Naive thymus-derived CD4-positive, alpha-beta T cell (primary cell): ENCODE measurements at regions not wholly inside any gene's neighbourhood (a gene's known extent, or its start where the extent isn't known, plus 50 kb on each side); places are given as distances from the start of the nearest gene placed in this dataset.

Experiments
- ATAC-seq: fragments of 150-1000 bp; cut with Tn5 transposase; 2 replicates; pipeline ENCODE4 v1.10.0; 2021; ENCODE audit warnings: mild to moderate bottlenecking, moderate library complexity
- CTCF ChIA-PET: fragments of 350-600 bp; sonication (Branson Sonifier 250); formaldehyde crosslinking; loops from one replicate; lab custom pipeline; 2021; ENCODE audit warnings: antibody characterized with exemption; lab: Charles Lee
- POLR2A ChIA-PET: fragments of 350-600 bp; sonication (Branson Sonifier 250); formaldehyde crosslinking; loops from one replicate; lab custom pipeline; 2021; ENCODE audit warnings: antibody characterized with exemption, inconsistent platforms; lab: Charles Lee
- DNase-seq, 9 donors: peaks; one replicate each; pipeline versions ENCODE4 v3.0.0 to v3.0.0-alpha.2; 2020 to 2022; ENCODE audit warnings: mixed read lengths in 1 of 9
- H3K27ac ChIP-seq: one replicate; pipeline ENCODE4 v1.7.0; 2013; ENCODE audit warnings: mild to moderate bottlenecking, low read depth, low read length, moderate library complexity
- H3K27me3 ChIP-seq, 2 donors: one replicate each; pipeline ENCODE4 v1.7.0; 2013; ENCODE audit warnings: low read length in 2 of 2, mild to moderate bottlenecking in 2 of 2, moderate library complexity in 2 of 2; ENCODE audit not compliant: control insufficient read depth in 2 of 2, insufficient read depth in 2 of 2
- H3K36me3 ChIP-seq, 3 experiments: 1 replicate in 2 of 3; 2 replicates in 1 of 3; pipeline ENCODE4 v1.7.0; 2013; ENCODE audit warnings: low read length in 3 of 3, mild to moderate bottlenecking in 3 of 3, moderate library complexity in 1 of 3; ENCODE audit not compliant: insufficient read depth in 3 of 3, control insufficient read depth in 2 of 3
- H3K4me1 ChIP-seq, 2 donors: one replicate each; pipeline ENCODE4 v1.7.0; 2013; ENCODE audit warnings: low read length in 2 of 2, mild to moderate bottlenecking in 2 of 2, moderate library complexity in 1 of 2; ENCODE audit not compliant: control insufficient read depth in 2 of 2, insufficient read depth in 2 of 2
- H3K4me3 ChIP-seq: 2 replicates; pipeline ENCODE4 v1.7.0; 2013; ENCODE audit warnings: mild to moderate bottlenecking, low read length
- H3K9me3 ChIP-seq, 3 experiments: 1 replicate in 2 of 3; 2 replicates in 1 of 3; pipeline ENCODE4 v1.7.0; 2013; ENCODE audit warnings: low read length in 3 of 3; ENCODE audit not compliant: control insufficient read depth in 2 of 3
- H3K27ac Mint-ChIP-seq, 9 donors: one replicate each; pipeline ENCODE4 v1.8.0; 2020 to 2022; ENCODE audit warnings: mixed read lengths in 9 of 9, mild to moderate bottlenecking in 8 of 9, moderate library complexity in 5 of 9, inconsistent platforms in 2 of 9
- H3K27me3 Mint-ChIP-seq, 5 donors: one replicate each; pipeline ENCODE4 v1.8.0; 2021 to 2022; ENCODE audit warnings: mixed read lengths in 5 of 5, mild to moderate bottlenecking in 1 of 5
- H3K36me3 Mint-ChIP-seq, 5 donors: one replicate each; pipeline ENCODE4 v1.8.0; 2020 to 2022; ENCODE audit warnings: mixed read lengths in 5 of 5, mild to moderate bottlenecking in 3 of 5, inconsistent platforms in 1 of 5
- H3K4me1 Mint-ChIP-seq, 7 donors: one replicate each; pipeline ENCODE4 v1.8.0; 2020 to 2022; ENCODE audit warnings: mixed read lengths in 7 of 7, mild to moderate bottlenecking in 3 of 7, inconsistent platforms in 1 of 7
- H3K4me3 Mint-ChIP-seq, 10 donors: one replicate each; pipeline ENCODE4 v1.8.0; 2020 to 2022; ENCODE audit warnings: mild to moderate bottlenecking in 10 of 10, mixed read lengths in 10 of 10, moderate library complexity in 6 of 10, inconsistent platforms in 2 of 10
- H3K9me3 Mint-ChIP-seq, 11 donors: one replicate each; pipeline ENCODE4 v1.8.0; 2020 to 2022; ENCODE audit warnings: mixed read lengths in 11 of 11, mild to moderate bottlenecking in 4 of 11, inconsistent platforms in 1 of 11, moderate library complexity in 1 of 11
- intact Hi-C, 2 donors: fragments of 100-400 bp; cut with micrococcal nuclease; formaldehyde crosslinking; loops; one replicate each; pipeline ENCODE4 v1.15.1; 2023

DNA sequence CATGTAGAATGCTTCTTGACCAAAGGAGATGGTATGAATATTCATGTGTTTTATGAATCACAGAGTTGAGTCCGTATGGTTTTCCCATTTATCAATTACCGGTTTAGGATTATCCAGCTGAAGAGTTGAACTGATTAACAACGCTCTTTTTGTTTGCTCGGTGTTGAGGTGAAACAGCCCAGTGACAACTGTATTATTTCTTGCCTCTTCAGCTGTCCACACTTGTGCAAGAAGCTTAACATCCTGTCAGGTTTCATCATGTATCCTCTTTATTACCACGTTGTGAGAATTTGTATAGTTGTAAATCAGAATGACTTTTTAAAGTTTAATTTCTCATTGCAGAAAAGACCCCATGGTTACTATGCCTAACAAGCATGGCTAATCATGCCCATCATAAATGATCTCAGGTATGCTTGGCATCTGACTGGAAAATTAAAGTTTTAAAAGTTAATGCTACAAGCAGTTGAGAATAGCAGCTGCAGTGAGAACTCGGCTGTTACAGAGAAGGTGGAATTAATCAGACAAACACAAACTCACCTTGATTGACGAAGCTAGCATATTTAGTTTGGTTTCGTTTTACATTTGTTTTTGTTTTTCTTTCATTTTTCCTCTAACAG is 563.2 kb upstream of the ADGRL2 start:
- ChIA-PET POLR2A (no interaction called here), CTCF (no interaction called here)
- intact Hi-C loops: no loop called here
- Histone ChIP-seq H3K9me3 (no peaks in the 10 kb centered on the region), H3K36me3 (no peaks in the 10 kb centered on the region), H3K4me3 (no peak overlapping the region), H3K27me3 (no peaks in the 10 kb centered on the region), H3K27ac (no peak overlapping the region), H3K4me1 (no peaks in the 10 kb centered on the region)
- Mint-ChIP-seq H3K9me3 (no peaks in the 10 kb centered on the region), H3K27ac (no peak overlapping the region), H3K4me3 (peak overlapping the region in 2 of 10 donors; percentile 7 to 45), H3K36me3 (no peaks in the 10 kb centered on the region), H3K27me3 (no peaks in the 10 kb centered on the region), H3K4me1 (peaks cover 0 to 2% (median 0%) of the 10 kb centered on the region in 7 donors)
- no peak for ATAC-seq
- DNase-seq: no peak

DNA sequence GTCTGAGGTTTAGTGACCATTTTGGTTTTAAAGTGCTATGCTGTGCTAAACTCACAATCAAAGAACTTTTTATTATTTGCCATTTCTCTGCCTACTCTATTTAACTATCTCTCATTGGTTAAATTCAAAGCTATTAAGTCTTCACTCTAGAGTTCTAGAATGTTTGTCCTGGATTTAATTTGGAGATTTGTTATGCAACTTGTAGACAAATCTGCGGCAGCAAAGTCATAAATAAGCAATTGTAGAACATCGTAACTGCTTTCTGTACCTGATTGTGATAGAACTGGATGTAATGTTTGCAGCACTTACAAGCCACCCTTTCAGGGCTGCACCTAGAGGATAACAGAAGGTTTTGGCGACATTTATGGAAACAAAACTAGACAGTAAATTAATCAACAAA is 566.5 kb upstream of the ADGRL2 start:
- no peaks in the 10 kb centered on the region for H3K9me3 Mint-ChIP-seq
- intact Hi-C loops: no loop called here
- no peaks in the 10 kb centered on the region for H3K36me3 Mint-ChIP-seq
- H3K27ac ChIP-seq: no peak overlapping the region
- no peaks in the 10 kb centered on the region for H3K27me3 Mint-ChIP-seq
- no peaks in the 10 kb centered on the region for H3K9me3 ChIP-seq
- no peaks in the 10 kb centered on the region for H3K36me3 ChIP-seq
- peaks cover 0 to 2% (median 0%) of the 10 kb centered on the region in 7 donors for H3K4me1 Mint-ChIP-seq
- H3K4me3 Mint-ChIP-seq: no peak overlapping the region
- no peak overlapping the region for H3K27ac Mint-ChIP-seq
- ATAC-seq (no peak), DNase-seq (no peak)
- POLR2A ChIA-PET: no interaction called here
- no peaks in the 10 kb centered on the region for H3K27me3 ChIP-seq
- no peak overlapping the region for H3K4me3 ChIP-seq
- H3K4me1 ChIP-seq: no peaks in the 10 kb centered on the region
- CTCF ChIA-PET: no interaction called here

- H3K4me1 Mint-ChIP-seq: peaks cover 0 to 2% (median 0%) of the 10 kb centered on the region in 7 donors
- no peaks in the 10 kb centered on the region for H3K36me3 ChIP-seq
- POLR2A ChIA-PET: no interaction called here
- H3K27me3 ChIP-seq: no peaks in the 10 kb centered on the region
- H3K4me3 ChIP-seq: no peak overlapping the region
- CTCF ChIA-PET: no interaction called here
- H3K36me3 Mint-ChIP-seq: no peaks in the 10 kb centered on the region
- no peaks in the 10 kb centered on the region for H3K9me3 Mint-ChIP-seq
- H3K27ac ChIP-seq: no peak overlapping the region
- no peaks in the 10 kb centered on the region for H3K9me3 ChIP-seq
- H3K4me3 Mint-ChIP-seq: no peak overlapping the region
- intact Hi-C loops: no loop called here
- ATAC-seq (no peak), DNase-seq (no peak)
- no peaks in the 10 kb centered on the region for H3K4me1 ChIP-seq
- no peaks in the 10 kb centered on the region for H3K27me3 Mint-ChIP-seq
- H3K27ac Mint-ChIP-seq: no peak overlapping the region
These were observed 567.1 kb upstream of the ADGRL2 start for GRCh38 chr1:81233591-81233990.

GRCh38 chr1:81232420-81232819 is 568.3 kb upstream of the ADGRL2 start:
- ATAC-seq (no peak), DNase-seq (no peak)
- intact Hi-C loops: no loop called here
- H3K27me3 Mint-ChIP-seq: no peaks in the 10 kb centered on the region
- H3K4me3 ChIP-seq: no peak overlapping the region
- no peak overlapping the region for H3K27ac Mint-ChIP-seq
- H3K27ac ChIP-seq: no peak overlapping the region
- CTCF ChIA-PET: interaction anchor here (0.6 kb wide), 1 partner anchor 1006 kb away, joined by 3 read pairs; no protein-coding TSS in a partner anchor
- no peaks in the 10 kb centered on the region for H3K36me3 Mint-ChIP-seq
- H3K36me3 ChIP-seq: no peaks in the 10 kb centered on the region
- no peaks in the 10 kb centered on the region for H3K4me1 Mint-ChIP-seq
- POLR2A ChIA-PET: no interaction called here
- no peaks in the 10 kb centered on the region for H3K27me3 ChIP-seq
- no peaks in the 10 kb centered on the region for H3K4me1 ChIP-seq
- no peak overlapping the region for H3K4me3 Mint-ChIP-seq
- H3K9me3 ChIP-seq: no peaks in the 10 kb centered on the region
- H3K9me3 Mint-ChIP-seq: no peaks in the 10 kb centered on the region

DNA sequence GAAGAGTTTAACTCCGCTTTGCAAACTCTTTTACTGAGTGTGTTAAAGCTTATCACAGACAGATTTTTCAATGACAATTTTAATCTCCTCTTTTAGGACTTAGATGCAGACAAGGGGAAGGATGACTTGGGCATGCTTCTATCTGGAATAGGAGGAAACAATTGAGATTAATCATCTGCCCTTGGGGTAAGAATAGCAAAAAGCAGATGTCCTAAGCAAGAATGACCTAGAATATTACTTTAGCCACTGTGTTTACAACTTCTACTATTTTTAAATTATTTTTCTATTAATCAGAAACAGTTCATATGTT is 569.0 kb upstream of the ADGRL2 start:
- H3K36me3 Mint-ChIP-seq: no peaks in the 10 kb centered on the region
- peaks cover 0 to 1% (median 0%) of the 10 kb centered on the region in 11 donors for H3K9me3 Mint-ChIP-seq
- H3K4me1 ChIP-seq: no peaks in the 10 kb centered on the region
- H3K36me3 ChIP-seq: no peaks in the 10 kb centered on the region
- H3K27ac ChIP-seq: no peak overlapping the region
- no peak overlapping the region for H3K27ac Mint-ChIP-seq
- intact Hi-C loops: no loop called here
- no peak overlapping the region for H3K4me3 ChIP-seq
- ATAC-seq (no peak), DNase-seq (no peak)
- H3K27me3 Mint-ChIP-seq: no peaks in the 10 kb centered on the region
- no peak overlapping the region for H3K4me3 Mint-ChIP-seq
- no peaks in the 10 kb centered on the region for H3K9me3 ChIP-seq
- ChIA-PET CTCF (interaction anchor here (0.6 kb wide), 1 partner anchor 1007 kb away, joined by 3 read pairs; no protein-coding TSS in a partner anchor), POLR2A (no interaction called here)
- H3K4me1 Mint-ChIP-seq: no peaks in the 10 kb centered on the region
- H3K27me3 ChIP-seq: no peaks in the 10 kb centered on the region

GRCh38 chr1:81230983-81231728 is 569.6 kb upstream of the ADGRL2 start:
- DNase-seq (no peak), ATAC-seq (no peak)
- no peak overlapping the region for H3K4me3 Mint-ChIP-seq
- peaks cover 0 to 4% (median 0%) of the 10 kb centered on the region in 11 donors for H3K9me3 Mint-ChIP-seq
- Histone ChIP-seq H3K27ac (no peak overlapping the region), H3K4me3 (no peak overlapping the region), H3K27me3 (no peaks in the 10 kb centered on the region), H3K4me1 (no peaks in the 10 kb centered on the region), H3K36me3 (no peaks in the 10 kb centered on the region), H3K9me3 (no peaks in the 10 kb centered on the region)
- H3K36me3 Mint-ChIP-seq: no peaks in the 10 kb centered on the region
- no peaks in the 10 kb centered on the region for H3K27me3 Mint-ChIP-seq
- no peaks in the 10 kb centered on the region for H3K4me1 Mint-ChIP-seq
- ChIA-PET CTCF (no interaction called here), POLR2A (no interaction called here)
- no peak overlapping the region for H3K27ac Mint-ChIP-seq
- intact Hi-C loops: no loop called here

DNA sequence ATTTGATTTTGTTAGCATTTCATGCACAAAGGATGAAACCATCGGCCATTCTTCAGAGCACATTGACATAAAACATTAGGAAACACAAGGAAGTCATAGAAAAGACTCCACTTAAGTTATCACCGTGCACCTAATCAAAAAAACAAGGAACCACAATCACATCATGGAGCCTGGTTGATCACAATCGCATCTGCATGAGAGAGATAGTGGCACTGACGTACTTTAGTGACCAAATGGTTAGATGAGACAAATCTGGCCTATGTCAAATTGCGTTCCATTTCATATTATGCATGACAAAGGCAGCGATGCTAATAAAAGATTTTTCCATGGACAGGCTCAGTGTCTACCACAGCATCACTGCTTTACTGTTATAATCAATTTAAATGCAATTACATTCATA is 571.8 kb upstream of the ADGRL2 start:
- Histone ChIP-seq H3K9me3 (no peaks in the 10 kb centered on the region), H3K36me3 (no peaks in the 10 kb centered on the region), H3K27ac (no peak overlapping the region), H3K4me3 (no peak overlapping the region), H3K4me1 (no peaks in the 10 kb centered on the region), H3K27me3 (no peaks in the 10 kb centered on the region)
- Mint-ChIP-seq H3K4me1 (no peaks in the 10 kb centered on the region), H3K36me3 (no peaks in the 10 kb centered on the region), H3K27ac (no peak overlapping the region), H3K9me3 (peaks cover 0 to 12% (median 0%) of the 10 kb centered on the region in 11 donors), H3K4me3 (no peak overlapping the region), H3K27me3 (no peaks in the 10 kb centered on the region)
- DNase-seq (no peak), ATAC-seq (no peak)
- intact Hi-C loops: no loop called here
- POLR2A ChIA-PET: no interaction called here
- CTCF ChIA-PET: no interaction called here
